ENCODE measurements at regions not wholly inside any gene's neighbourhood (a gene's known extent, or its start where the extent isn't known, plus 50 kb on each side); places are given as distances from the start of the nearest gene placed in this dataset.

- DNase-seq: no peak
Measured at GRCh38 chr6:169079650-169080049, 174.0 kb downstream of the THBS2 start.

- no peak for DNase-seq
Measured at GRCh38 chr6:169078399-169079145, 175.1 kb downstream of the THBS2 start.

GRCh38 chr6:169075915-169076654, 177.6 kb downstream of the THBS2 start:
- DNase-seq: no peak

GRCh38 chr6:169075211-169075914, 178.3 kb downstream of the THBS2 start:
- DNase-seq: no peak

- DNase-seq: no peak
Measured at GRCh38 chr6:169074526-169074925, 179.1 kb downstream of the THBS2 start.

GRCh38 chr6:169073311-169073710, 180.3 kb downstream of the THBS2 start:
- no peak for DNase-seq

- DNase-seq: no peak
Measured at GRCh38 chr6:169072127-169073042, 181.3 kb downstream of the THBS2 start.

- DNase-seq: no peak
Measured at GRCh38 chr6:169071394-169071793, 182.3 kb downstream of the THBS2 start.

- DNase-seq: no peak
Measured at GRCh38 chr6:169070506-169071176, 183.0 kb downstream of the THBS2 start.

GRCh38 chr6:169069356-169069755, 184.3 kb downstream of the THBS2 start:
- no peak for DNase-seq

- DNase-seq: no peak
Measured at GRCh38 chr6:169064194-169064593, 189.5 kb downstream of the THBS2 start.

GRCh38 chr6:169062272-169062671, 191.4 kb downstream of the THBS2 start:
- DNase-seq: no peak

GRCh38 chr6:169058634-169059033, 195.0 kb downstream of the THBS2 start:
- no peak for DNase-seq

- no peak for DNase-seq
Measured at GRCh38 chr6:169052462-169052861, 201.2 kb downstream of the THBS2 start.

- no peak for DNase-seq
Measured at GRCh38 chr6:169051371-169051770, 202.3 kb downstream of the THBS2 start.

GRCh38 chr6:169048865-169049205, 204.8 kb downstream of the THBS2 start:
- no peak for DNase-seq

- DNase-seq: no peak
Measured at GRCh38 chr6:169048185-169048864, 205.3 kb downstream of the THBS2 start.

- no peak for DNase-seq
Measured at GRCh38 chr6:169047345-169047744, 206.3 kb downstream of the THBS2 start.

GRCh38 chr6:169046483-169047192, 207.0 kb downstream of the THBS2 start:
- no peak for DNase-seq

- DNase-seq: no peak
Measured at GRCh38 chr6:169046021-169046420, 207.6 kb downstream of the THBS2 start.

GRCh38 chr6:169045486-169045885, 208.2 kb downstream of the THBS2 start:
- no peak for DNase-seq

All from CD4-positive, alpha-beta T cell treated with Interferon alpha-2 for 1 hour (primary cell).